HG03575 (cell line): ENCODE measurements at regions not wholly inside any gene's neighbourhood (a gene's known extent, or its start where the extent isn't known, plus 50 kb on each side); places are given as distances from the start of the nearest gene placed in this dataset.
"Not testable (repeated sequence)": the region's sequence is repeated elsewhere in the genome, so short reads cannot be mapped to it uniquely, and the experiment has no call there.

Experiments used
- ATAC-seq: cut with Tn5 transposase; IDR thresholded peaks from one replicate; pipeline ENCODE4 v1.9.1; 2021; ENCODE audit not compliant: unreplicated experiment, insufficient number of reproducible peaks, low FRiP score; ENCODE audit errors: extremely low read depth

DNA sequence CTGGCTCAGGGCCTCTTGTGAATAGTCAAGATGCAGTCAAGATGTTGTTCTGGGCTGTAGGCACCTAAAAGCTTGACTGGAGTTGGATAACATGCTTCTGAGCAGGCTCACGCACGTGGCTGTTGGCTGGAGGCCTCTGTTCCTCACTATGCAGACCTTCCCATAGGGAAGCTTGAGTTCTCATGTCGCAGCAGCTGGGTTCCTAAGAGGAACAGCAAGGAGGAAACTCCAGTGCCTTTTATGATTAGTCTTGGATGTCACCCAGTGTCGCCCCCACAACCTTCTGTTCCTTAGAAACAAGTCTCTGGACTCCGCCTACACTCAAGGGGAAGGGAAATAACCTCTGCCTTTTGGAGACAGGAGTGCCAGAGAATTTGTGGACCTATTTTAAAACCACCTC, 210.7 kb downstream of the BCAS1 start:
- no peak for ATAC-seq

DNA sequence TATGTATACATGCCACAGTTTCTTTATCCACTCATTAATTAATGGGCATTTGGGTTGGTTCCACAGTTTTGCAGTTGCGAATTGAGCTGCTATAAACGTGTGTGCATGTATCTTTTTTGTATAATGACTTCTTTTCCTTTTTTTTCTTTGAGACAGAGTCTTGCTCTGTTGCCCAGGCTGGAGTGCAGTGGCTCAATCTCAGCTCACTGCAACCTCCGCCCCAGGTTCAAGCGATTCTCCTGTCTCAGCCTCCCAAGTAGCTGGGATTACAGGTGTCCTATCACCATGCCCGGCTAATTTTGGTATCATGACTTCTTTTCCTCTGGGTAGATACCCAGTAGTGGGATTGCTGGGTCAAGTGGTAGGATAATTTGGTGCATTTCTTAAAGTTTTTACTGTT, 211.4 kb downstream of the BCAS1 start:
- ATAC-seq: not testable (repeated sequence)

DNA sequence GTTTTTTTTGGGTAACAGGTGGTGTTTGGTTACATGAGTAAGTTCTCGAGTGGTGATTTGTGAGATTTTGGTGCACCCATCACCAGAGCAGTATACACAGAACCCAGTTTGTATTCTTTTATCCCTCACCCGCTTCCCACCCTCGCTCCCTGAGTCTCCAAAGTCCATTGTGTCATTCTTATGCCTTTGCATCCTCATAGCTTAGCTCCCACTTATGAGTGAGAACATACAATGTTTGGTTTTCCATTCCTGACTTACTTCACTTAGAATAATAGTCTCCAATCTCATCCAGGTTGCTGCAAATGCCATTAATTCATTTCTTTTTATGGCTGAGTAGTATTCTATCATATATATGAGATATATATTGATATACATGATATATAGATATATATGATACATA, 211.9 kb downstream of the BCAS1 start:
- ATAC-seq: not testable (repeated sequence)

DNA sequence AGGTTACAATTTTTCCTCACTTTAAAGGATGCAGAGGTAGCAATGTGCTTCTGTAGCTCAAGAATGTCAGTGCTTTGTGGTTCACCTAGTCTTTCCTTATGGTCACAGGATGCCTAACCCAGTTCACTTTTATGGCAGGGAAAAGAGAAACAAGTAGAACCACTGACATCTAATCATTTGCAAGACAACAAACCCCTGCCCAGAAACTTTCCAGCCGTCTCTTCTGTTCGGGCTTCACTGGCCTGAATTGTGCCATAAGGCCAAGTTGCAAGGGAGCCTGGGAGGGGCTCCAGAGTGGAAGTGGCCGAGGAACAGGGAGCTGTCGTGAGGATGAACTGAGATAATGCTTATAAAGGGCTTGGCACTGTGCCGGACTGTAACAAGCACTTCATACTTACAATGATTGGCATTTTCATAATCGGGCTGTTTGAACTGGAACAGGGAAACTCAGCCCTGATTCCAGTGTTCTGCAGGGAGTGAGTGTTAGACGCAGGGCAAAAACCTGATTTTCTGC, 212.6 kb downstream of the BCAS1 start:
- no peak for ATAC-seq

DNA sequence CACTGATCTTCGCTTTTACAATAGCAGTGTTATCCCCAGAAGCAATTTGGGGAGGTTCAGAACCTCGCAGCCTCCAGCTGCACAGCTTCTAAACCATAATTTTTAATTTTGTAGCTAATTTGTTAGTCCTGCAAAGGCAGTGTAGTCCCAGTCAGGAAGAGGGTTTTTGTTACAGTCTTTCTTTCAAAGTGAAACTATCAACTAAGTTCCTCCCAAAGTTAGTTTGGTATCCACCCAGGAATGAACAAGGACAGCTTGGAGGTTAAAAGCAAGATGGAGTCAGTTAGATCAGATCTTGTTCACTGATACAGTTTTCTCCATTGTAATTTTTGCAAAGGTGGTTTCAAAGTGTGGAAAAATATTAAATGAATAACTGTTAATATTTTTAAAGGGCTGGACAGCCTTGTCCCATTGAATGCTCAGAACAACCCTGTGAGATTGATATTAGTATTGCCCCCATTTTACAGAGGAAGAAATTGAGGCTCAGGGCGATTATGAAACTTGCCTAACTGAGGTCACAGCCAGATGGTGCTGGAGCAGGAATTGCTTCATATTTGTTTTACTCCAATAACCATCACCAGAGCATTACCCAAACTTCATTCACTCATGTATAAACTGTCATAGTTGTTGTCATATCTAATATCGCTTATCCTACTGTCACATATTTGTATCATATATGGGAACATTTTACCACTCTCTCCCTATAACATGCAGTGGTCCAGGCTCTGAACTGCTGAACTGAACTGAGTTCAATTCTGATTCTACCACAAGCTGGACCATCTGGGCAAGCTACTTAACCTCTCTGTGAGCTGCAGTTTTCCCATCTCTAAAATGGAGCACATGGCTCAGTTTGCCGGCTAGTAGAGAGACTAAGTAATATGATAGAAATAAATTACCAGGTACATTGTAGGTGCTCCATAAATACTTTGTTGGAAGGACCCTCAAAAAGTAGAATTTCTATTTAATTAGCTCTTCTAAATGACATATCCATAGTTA, 213.8 kb downstream of the BCAS1 start:
- no peak for ATAC-seq

DNA sequence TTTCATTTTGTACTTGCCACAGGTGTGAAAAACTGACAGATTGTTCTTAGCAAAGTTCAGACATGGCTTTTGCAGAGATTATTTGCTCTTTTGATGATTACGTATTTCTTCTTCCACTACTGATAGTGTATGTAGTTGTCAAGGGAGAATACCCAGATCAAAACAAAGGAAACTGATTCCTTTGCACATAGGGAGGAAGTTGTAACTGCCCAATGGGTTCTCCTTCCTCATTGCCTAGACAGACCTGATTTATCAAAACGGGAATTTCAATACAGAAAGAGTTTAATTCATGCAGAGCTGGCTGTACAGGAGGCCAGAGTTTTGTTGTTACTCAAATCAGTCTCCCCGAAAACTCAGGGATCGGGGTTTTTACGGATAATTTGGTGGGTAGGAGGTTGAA, 214.7 kb downstream of the BCAS1 start:
- ATAC-seq: no peak

DNA sequence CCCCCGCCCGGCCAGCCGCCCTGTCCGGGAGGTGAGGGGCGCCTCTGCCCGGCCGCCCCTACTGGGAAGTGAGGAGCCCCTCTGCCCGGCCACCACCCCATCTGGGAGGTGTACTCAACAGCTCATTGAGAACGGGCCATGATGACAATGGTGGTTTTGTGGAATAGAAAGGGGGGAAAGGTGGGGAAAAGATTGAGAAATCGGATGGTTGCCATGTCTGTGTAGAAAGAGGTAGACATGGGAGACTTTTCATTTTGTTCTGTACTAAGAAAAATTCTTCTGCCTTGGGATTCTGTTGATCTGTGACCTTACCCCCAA, 215.8 kb downstream of the BCAS1 start:
- ATAC-seq: not testable (repeated sequence)

DNA sequence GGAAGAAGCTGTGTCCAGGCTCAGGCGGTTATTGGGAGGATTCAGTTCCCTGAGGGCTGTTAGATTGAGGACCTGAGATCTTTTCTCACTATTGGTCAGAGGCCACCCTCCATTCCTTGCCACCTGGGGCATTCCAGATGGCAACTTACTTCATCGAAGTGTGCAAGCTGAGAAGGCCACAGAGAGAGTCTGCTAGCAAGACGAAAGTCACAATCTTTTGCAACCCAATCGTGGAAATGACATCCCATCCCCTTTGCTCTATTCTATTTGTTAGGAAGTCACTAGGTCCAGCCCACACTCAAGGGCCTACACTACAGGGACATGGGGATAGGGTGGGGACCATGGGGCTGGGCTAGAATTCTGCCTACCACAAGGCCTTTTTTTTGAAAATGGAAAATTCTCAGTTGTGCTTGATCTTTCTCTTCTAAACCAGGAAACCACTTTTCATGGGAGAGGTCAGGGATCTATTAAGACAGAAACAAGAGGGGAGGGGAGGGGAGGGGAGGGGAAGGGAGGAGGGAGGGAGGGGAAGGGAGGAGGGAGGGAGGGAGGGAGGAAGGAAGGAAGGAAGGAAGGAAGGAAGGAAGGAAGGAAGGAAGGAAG, 217.2 kb downstream of the BCAS1 start:
- no peak for ATAC-seq

DNA sequence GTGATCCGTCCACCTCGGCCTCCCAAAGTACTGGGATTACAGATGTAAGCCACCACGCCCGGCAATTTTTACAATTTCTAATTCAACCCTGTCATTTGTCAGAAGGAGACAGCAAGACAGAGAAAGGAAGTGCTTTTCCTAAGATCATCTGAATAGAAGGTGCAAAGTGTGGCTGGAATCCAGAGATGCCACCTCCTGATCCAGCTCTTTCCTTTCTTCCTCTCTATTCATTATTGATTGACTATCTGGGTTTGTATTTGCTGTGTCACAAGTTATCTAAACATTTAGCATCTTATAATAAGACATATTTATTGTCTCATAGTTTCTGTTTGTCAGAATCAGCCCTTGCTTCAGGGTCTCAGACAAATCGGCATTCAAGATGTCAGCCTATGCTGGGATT, 217.7 kb downstream of the BCAS1 start:
- ATAC-seq: no peak

DNA sequence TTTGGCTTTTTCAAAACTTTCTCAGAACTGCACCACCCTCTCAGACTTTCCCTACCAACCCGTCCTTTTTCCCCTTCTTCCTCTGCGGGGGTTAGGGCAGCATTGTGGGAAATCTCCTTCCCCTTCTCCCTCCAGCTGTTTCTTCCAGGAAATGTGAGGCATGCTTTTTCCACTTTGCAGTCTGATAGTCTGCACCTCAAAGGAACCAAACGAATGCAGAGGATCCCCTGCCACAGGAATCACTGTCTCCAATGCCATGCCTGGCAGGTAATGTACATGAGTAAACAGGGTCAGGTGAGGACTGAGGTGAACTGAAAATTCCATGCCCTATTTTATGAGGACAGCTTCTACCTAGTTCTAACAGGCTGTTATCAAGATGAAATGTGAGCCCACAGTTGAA, 218.4 kb downstream of the BCAS1 start:
- no peak for ATAC-seq

DNA sequence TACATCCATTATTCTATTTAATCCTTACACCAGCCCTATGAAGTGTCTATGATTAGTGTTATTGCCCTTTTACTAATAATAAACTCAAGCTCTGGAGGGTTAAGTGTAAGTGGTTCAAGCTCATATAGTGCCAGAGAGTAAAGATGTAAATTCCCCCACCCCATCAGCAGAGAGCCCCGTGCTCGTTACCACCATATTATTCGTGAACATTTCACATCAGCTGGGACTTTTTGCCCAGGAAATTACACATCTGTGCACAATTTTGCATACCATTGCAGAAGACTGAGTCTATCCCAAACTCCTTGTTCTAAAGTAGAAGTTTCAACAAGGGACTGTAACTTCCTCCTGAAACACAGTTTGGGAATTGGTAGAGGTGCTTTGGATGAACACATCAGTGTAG, 220.1 kb downstream of the BCAS1 start:
- ATAC-seq: no peak

DNA sequence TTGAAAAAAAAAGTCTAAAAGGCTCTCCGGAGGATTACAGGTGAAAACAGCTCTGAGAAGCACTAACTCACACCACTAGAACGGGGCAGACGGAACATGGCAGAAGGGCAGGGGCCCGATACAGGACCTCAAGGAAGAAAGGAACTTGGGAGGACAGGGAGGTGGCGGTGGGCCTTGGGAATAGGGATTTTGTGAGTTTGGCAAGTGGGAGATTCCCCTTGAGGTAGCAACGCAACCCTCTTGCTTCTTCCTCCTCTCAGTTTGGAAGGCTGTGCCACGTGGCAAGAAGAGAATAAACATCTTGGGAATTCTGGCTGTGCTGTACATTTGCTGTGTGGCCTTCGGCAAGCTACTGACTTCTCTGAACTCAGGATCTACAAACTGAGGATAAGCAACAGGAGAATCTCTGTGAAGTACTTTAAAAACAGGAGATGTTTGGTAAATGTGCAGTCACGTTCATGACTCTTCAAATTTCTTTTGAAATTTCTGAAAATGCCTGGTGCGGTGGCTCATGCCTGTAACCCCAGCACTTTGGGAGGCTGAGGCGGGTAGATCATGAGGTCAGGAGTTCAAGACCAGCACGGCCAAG, 220.8 kb downstream of the BCAS1 start:
- ATAC-seq: no peak

DNA sequence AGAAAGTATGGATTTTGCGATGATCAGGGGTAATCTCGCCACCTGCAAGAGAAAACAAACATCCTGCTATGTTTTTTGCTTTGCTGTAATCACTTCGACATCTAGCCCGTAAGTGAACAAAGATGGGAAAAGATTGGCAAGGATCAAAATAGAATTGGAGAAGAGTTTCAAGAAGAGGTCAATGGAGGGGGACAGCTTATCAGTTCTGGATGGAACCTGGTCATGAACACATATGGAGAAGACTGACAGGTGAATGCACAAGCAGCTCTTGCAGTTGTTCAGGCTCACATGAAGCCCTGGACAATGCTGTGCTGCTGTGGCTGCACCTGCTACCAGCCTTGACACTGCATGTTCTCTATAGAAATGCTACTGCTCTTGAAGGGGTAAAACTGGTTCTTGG, 222.1 kb downstream of the BCAS1 start:
- ATAC-seq: no peak

DNA sequence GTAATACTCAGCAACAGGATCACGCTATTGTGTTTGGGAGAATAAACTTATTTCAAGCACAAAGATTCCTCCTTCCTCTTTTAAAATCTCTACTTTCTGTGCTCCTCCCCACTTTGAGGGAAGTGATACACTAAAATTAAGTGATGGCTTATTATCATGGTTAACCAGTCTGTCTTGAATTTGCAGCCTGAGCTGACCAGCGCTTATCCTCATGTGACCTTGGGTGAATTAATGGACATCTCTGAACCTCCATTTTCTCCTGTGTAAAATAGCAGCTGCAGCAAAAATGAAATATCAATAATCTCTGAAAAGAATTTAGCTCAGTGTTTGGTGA, 222.6 kb downstream of the BCAS1 start:
- no peak for ATAC-seq

DNA sequence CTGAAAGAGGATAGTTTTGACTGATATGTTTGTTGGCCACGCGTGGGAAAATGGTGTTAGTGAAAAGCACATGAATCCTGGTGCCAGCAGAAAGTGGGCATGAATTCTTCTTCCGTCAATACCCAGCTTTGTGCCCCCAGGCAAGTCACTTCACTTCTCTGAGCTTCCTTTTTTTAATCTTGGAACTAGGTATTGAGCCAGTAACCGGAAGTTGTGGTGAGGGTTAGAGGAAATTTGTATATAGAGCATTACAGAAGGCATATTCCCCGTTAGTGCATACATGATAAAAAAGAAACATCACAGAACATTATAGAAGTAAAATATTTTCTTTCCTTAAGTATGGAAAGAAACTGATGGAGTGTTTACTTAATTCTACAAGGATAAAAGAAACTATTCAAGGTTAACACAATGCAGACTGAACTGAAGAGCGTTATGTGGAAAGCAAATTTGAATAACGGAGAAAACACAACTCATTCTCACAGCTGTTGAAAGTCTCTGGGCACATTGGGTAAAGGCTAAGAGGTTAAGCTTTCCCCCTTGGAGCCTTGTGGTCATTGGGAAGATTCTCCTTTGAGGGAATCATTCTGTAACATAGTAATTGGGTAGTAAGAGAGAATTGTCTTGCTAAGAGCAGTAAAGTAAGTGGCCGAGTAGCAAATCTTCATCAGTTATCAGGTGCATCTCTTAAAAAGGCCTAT, 223.1 kb downstream of the BCAS1 start:
- no peak for ATAC-seq

DNA sequence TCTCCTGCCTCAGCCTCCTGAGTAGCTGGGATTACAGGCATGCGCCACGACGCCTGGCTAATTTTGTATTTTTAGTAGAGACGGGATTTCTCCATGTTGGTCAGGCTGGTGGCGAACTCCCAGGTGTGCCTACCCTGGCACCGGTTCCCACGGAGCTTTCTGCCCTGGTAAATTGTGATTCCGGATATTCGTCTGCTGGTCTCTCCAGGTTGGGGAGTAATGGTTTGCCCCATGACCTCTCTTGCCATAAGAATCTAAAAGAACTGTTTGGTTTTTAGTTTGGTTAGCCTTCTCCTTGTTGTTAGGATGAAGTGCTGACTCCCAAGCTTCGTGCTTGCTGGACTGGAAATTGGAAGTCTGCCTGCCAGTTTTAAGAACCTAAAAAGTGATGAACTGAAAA, 223.8 kb downstream of the BCAS1 start:
- ATAC-seq: no peak

DNA sequence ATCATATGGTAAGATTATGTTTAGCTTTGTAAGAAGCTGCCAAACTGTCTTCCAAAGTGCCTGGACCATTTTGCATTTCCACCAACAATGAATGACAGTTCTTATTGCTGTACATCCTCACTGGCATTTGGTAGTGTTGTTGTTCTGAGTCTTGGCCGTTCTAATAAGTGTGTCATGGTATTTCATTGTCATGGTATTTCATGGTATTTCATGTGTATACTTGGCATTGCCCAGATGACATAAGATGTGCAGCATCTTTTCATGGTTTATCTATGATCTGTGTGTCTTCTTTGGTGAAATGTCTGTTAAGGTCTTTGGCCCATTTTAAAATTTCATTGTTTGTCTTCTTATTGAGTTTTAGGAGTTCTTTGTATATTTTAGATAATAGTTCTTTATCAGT, 224.4 kb downstream of the BCAS1 start:
- ATAC-seq: no peak

DNA sequence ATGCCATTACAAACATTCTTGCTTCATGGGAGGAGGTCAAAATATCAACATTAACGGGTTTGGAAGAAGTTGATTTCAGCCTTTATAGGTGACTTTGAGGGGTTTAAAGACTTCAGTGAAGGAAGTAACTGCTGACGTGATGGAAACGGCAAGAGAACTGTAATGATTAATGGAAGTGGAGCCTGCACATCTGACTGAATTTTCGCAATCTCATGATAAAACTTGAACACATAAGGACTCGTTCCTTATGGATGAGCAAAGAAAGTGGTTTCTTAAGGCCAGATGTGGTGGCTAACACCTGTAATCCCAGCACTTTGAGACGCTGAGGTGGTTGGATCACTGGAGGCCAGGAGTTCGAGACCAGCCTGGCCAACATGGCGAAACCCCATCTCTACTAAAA, 226.1 kb downstream of the BCAS1 start:
- no peak for ATAC-seq

DNA sequence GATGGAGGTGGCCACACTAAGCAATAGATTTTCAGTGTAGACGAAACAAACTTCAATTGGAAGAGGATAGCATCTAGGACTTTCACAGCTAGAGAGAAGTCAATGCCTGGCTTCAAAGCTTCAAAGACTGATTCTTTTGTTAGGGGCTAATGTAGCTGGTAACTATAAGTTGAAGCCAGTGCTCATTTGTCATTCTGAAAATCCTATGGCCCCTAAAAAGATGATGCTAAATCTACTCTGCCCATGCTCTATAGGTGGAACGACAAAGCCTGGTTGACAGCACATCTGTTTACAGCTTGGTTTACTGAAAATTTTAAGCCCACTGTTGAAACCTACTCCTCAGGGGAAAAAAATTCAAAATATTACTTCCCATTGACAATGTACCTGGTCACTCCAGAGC, 226.7 kb downstream of the BCAS1 start:
- no peak for ATAC-seq
